GM18858 (cell line): ENCODE measurements at regions not wholly inside any gene's neighbourhood (a gene's known extent, or its start where the extent isn't known, plus 50 kb on each side); places are given as distances from the start of the nearest gene placed in this dataset.
"Not testable (repeated sequence)": the region's sequence is repeated elsewhere in the genome, so short reads cannot be mapped to it uniquely, and the experiment has no call there.

ENCODE experiments used
- ATAC-seq: cut with Tn5 transposase; IDR thresholded peaks from one replicate; pipeline ENCODE4 v1.9.1; 2021; ENCODE audit not compliant: unreplicated experiment

DNA sequence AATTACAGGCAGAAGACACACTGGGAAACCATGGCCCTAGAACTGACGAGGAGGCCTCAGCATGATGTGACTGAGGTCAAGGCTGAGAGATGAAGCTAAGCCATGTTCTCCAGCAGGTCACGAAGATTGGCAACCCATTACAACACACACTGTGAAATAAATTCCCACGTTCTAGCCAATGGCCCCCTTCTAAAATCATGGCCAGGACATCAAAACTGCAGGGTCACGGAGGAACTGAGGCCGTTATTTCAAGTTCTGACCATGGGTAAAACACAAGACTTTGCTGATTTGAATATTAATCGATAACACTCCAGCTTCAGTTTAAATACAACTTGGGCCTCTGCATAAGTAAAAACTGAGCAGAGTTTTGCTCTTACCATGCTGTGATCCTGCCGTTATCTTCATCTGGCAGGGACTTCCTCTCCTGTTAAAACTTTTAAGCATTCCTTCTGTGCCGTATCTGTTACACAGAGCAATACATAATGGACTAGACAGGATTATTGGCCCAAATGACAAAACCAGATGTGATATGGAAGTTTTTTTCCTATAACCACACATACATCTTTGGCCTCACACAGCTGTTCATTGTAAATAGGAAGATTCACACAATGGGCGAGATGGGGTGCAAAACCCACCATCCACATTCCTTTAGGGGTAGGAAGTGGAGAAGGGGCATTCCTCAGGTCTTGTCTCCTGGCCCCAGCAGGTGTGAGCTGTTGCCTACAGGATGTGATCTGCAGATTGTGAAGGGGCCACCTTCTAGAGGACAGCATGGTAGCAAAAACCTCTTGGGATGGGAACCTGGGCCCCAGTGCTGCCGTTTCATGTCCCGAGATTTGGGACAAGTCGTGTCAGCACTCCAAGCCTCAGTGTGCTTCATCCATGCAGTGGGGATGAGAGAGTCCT is 207.4 kb downstream of the OPA1 start:
- ATAC-seq, result no peak

GRCh38 chr3:193801097-193801496 is 208.1 kb downstream of the OPA1 start:
- no peak for ATAC-seq

DNA sequence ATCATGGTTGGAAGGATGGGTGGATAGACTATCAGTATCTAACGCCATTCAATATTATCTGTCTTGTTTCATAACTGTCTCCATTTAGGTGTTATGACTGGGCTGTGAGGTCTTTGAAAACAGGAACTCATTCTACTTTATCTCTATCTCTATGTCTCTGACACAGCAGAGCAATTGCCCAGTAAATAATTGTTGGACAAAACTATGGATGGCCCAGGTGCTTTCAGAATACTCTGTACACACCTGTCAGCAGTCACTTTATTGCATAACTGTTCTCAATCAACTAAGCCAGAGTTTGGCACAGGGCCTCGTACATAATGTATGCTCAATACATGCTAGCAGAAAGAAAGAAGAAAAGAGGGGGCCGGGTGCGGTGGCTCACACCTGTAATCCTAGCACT is 210.3 kb downstream of the OPA1 start:
- ATAC-seq, result no peak

- no peak for ATAC-seq
Measured at GRCh38 chr3:193805448-193805847, 212.4 kb downstream of the OPA1 start.

GRCh38 chr3:193808317-193808716 is 215.3 kb downstream of the OPA1 start:
- no peak for ATAC-seq

DNA sequence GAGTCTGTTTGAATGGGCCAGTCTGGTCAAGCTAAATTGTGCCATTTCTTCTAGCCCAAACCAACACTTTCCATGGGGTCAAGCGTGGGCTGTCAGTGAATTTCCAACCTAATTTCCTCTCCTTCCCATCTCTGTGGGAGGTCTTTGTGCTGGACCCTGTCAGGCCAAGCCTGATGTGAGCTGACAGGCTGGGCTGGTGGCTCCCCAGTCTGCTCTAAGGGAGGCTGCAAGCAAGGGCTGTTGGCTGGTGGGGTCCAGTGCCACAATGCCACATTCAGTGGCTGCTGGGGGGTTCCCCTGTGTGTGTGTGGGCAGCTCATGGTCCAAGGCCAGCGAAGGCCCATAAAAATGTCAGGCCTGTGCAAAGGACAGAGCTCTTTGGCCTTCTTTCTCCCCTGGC is 216.1 kb downstream of the OPA1 start:
- ATAC-seq, result no peak

DNA sequence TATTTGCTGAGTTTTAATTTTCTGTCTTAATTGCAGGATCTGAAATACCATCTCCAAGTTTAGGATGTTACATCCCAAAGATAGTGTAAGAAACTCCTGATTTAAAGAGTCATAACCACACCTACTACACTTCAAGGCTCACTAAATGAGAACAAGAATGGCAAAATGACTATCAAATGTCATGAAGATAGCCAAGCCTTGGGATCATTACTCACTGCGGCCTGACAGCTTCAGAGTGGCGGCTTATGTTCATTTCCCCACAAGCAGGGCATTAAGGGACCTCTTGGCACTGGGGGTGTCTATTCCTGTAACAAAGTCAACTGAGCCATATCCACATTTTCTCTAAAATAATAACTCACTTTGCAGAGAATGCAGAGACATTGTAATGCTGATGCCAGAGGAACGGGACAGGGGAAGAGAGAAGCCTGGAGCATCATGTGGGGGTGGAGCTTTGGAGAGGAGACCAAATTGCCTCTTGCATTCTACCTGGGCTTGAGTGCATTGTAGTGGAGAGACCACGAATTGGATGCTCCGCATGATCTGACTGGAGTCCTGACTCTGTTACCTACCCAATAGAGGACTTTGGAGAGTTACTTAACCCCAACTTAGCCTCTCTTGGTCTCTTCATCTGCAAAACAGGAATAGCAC is 219.2 kb downstream of the OPA1 start:
- no peak for ATAC-seq

- no peak for ATAC-seq
Measured at GRCh38 chr3:193812791-193813500, 219.9 kb downstream of the OPA1 start.

- no peak for ATAC-seq
Measured at GRCh38 chr3:193813501-193813830, 220.5 kb downstream of the OPA1 start.

DNA sequence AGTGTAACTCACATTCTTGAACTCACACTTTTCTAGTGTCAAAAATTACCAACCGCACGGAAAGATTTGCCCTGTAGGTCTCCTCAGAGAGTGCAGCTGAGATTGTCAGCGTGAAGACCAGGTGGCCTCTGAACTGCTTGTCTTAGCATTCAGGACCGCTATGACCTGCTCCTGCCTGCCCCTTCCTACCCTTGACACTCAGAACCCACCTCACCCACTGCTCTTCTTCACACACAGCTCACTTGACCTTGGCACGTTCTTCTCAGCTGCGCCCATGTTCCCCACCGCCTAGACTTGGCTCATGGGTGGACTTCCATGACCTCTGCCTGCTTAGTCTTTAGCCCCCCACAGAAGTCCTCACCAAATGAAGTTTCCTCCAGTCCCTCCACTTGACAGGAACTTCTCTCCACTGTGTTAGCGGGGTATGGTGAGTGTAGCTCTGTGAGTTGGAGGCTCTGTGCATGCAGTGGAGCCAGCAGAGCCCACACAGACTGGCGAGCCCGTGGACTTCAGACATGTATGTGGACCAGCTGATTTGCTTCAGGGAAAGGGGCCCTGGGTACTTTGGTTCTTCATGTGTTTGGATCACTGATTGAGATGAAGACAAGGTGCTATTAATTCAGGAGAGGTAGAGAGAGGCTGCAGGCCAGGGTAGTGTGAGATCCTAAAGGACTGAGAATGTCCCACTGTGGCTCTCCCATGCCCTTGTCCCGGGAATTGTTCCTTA is 221.3 kb downstream of the OPA1 start:
- no peak for ATAC-seq

GRCh38 chr3:193815246-193816027 is 222.4 kb downstream of the OPA1 start:
- no peak for ATAC-seq

GRCh38 chr3:193816028-193816395 is 223.0 kb downstream of the OPA1 start:
- no peak for ATAC-seq

- no peak for ATAC-seq
Measured at GRCh38 chr3:193816656-193817311, 223.8 kb downstream of the OPA1 start.

DNA sequence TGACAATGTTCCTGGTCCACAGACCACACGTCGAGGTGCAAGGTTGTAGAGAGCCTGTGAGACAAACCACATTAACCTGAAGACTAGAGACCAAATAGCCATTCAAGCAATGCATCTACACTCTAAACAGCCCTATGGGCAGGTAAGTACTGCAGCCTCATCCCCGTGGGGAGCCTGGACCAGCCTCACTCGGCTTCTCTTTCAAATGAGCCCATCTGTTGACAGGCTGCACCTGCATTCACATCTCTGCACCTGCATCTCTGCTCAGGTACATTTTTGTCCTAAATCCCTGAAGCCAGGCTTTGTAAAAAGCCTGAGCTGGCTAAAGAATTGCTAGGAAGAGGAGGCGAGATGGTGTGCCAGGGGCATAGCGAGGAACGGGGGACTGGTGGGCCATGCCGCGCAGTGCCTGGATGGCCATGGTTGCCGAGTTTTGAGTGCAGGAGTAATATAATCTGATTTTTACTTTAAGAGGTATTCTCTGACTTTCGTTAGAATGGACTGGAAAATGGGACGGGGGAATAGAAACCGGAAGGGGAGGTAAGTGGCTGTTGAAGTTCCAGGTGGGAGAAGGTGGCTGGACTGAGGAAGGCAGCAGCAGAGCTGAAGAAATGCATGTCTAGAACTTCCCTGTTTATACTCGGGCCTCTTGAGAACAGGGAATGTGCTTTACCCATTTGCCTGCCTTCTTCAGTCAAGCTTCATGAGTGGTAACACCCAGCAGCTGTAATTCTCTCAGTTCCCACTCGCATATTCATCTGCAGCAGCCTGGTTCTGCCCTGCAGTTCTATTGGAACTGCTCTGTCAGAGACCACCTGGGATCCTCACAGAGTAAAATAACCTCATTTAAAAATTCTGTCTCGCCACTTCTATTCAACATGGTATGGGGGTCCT is 226.4 kb downstream of the OPA1 start:
- ATAC-seq, result no peak

DNA sequence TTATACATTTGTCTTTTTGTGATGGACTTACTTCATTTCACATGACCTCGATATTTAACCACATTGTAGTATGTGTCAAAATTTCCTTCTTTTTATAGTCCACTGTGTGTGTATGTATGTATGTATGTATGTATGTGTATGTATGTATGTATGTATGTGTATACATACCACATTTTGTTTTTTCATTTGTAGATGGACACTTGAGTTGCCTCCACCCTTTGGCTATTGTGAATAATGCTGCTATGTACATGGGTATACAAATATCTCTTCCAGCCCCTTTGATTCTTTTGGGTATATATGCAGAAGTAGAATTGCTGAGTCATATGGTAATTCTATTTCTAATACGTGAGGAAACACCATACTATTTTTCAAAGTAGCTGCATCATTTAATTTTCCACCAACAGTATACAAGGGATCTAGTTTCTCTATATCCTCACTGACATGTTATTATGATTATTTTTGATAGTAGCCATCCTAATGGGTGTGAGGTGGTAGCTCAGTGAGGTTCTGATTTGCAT is 228.2 kb downstream of the OPA1 start:
- no peak for ATAC-seq

GRCh38 chr3:193822492-193823212 is 229.6 kb downstream of the OPA1 start:
- ATAC-seq, result no peak

- not testable (repeated sequence) for ATAC-seq
Measured at GRCh38 chr3:193823213-193823605, 230.2 kb downstream of the OPA1 start.

DNA sequence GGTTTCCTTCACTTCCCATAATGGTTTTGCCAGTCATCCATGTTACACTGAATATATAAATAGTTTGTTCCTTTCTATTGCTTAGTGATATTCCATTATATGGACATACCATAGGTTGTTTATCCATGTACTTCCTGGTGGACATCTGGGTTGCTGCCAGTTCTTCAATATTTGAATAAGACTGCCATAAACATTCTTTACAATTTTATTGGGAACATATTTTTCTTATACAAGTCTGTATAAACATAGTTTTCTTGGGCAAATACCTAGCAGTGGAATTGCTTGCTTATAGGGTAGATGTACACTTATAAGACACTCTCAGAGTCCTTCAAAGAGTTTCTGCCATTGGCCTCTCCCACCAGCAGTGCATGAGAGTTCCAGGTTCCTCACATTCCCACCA is 231.4 kb downstream of the OPA1 start:
- no peak for ATAC-seq
